Activated CD4-positive, alpha-beta T cell treated with anti-CD3 and anti-CD28 coated beads for 36 hours (primary cell): ENCODE measurements at regions not wholly inside any gene's neighbourhood (a gene's known extent, or its start where the extent isn't known, plus 50 kb on each side); places are given as distances from the start of the nearest gene placed in this dataset.
"Not testable (repeated sequence)": the region's sequence is repeated elsewhere in the genome, so short reads cannot be mapped to it uniquely, and the experiment has no call there.

Experiments used
- ATAC-seq: fragments of 200-7000 bp; cut with Tn5 transposase; one replicate; pipeline ENCODE4 v1.10.0; 2021; ENCODE audit warnings: mild to moderate bottlenecking, moderate library complexity
- CTCF ChIA-PET: fragments of 350-600 bp; sonication (Branson Sonifier 250); formaldehyde crosslinking; loops from one replicate; lab custom pipeline; 2021; ENCODE audit warnings: antibody characterized with exemption; lab: Charles Lee
- POLR2A ChIA-PET: fragments of 350-600 bp; sonication (Branson Sonifier 250); formaldehyde crosslinking; loops from one replicate; lab custom pipeline; 2021; ENCODE audit warnings: antibody characterized with exemption, inconsistent platforms; lab: Charles Lee
- DNase-seq: peaks from one replicate; pipeline ENCODE4 v3.0.0-alpha.2; 2020
- H3K27ac Mint-ChIP-seq: one replicate; pipeline ENCODE4 v1.8.0; 2021; ENCODE audit warnings: mixed read lengths
- H3K27me3 Mint-ChIP-seq: one replicate; pipeline ENCODE4 v1.8.0; 2021; ENCODE audit warnings: mixed read lengths
- H3K36me3 Mint-ChIP-seq: one replicate; pipeline ENCODE4 v1.8.0; 2021; ENCODE audit warnings: low read depth, mixed read lengths
- H3K4me1 Mint-ChIP-seq: one replicate; pipeline ENCODE4 v1.8.0; 2021; ENCODE audit warnings: mixed read lengths
- H3K4me3 Mint-ChIP-seq: one replicate; pipeline ENCODE4 v1.8.0; 2021; ENCODE audit warnings: mild to moderate bottlenecking, moderate library complexity, mixed read lengths
- H3K9me3 Mint-ChIP-seq: one replicate; pipeline ENCODE4 v1.8.0; 2021; ENCODE audit warnings: low read depth, mixed read lengths
- intact Hi-C, 2 experiments: fragments of 100-400 bp; cut with DNase I in 1 of 2; cut with micrococcal nuclease in 1 of 2; formaldehyde crosslinking; loops; one replicate each; pipeline versions ENCODE4 v1.14.2 to v1.15.1; 2022 to 2024; cut with DNase I, micrococcal nuclease

DNA sequence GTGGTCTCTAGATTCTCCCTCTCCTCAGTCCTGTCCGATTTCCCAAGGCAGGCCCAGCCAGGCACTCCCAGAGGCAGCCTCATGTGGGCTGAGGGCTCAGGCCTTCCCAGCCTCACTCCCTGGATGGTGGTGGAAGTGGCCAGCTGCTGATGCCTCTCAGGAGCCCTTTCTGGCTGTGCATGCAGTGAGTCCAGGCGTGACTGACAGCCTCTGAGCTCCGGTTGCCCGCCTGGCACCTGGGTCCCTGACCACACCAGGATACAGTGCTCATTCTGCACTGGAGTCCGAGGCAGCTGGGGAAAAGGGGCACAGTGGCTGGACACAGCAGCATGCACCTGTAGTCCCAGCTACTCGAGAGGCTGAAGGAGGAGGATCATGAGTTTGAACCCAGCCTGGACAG is 132.6 kb downstream of the CUL2 start:
- Mint-ChIP-seq H3K4me3 (no peak overlapping the region), H3K27ac (no peak overlapping the region), H3K9me3 (no peaks in the 10 kb centered on the region), H3K4me1 (no peaks in the 10 kb centered on the region), H3K36me3 (no peaks in the 10 kb centered on the region), H3K27me3 (no peaks in the 10 kb centered on the region)
- ChIA-PET POLR2A (no interaction called here), CTCF (no interaction called here)
- DNase-seq (no peak), ATAC-seq (no peak)
- intact Hi-C loops, result no loop called here

DNA sequence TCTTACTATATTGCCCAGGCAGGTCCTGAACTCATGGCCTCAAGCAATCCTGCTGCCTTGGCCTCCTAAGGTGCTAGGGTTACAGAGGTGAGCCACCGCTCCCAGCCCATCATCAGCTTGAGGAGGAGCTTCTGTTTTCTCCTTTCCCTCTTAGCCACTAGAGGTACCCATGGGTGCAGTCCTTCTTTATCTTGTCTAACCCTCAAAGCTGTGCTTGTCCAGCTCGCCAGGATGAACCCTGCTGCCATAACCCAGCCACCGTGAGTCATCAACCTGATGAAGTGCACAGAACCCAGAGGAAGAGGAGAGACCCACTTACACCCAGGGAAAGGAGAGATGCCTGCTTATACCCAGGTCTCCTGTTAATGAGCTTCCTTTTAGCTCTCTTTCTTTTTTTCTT is 133.4 kb downstream of the CUL2 start:
- DNase-seq, result no peak
- no peak for ATAC-seq
- POLR2A ChIA-PET, result no interaction called here
- Mint-ChIP-seq H3K36me3 (no peaks in the 10 kb centered on the region), H3K27me3 (no peaks in the 10 kb centered on the region), H3K27ac (no peak overlapping the region), H3K4me3 (no peak overlapping the region), H3K9me3 (no peaks in the 10 kb centered on the region), H3K4me1 (peaks cover under 1% of the 10 kb centered on the region)
- intact Hi-C loops, result no loop called here
- CTCF ChIA-PET, result interaction anchor here (0.6 kb wide), 1 partner anchor 284 kb away, joined by 3 read pairs; no protein-coding TSS in a partner anchor

DNA sequence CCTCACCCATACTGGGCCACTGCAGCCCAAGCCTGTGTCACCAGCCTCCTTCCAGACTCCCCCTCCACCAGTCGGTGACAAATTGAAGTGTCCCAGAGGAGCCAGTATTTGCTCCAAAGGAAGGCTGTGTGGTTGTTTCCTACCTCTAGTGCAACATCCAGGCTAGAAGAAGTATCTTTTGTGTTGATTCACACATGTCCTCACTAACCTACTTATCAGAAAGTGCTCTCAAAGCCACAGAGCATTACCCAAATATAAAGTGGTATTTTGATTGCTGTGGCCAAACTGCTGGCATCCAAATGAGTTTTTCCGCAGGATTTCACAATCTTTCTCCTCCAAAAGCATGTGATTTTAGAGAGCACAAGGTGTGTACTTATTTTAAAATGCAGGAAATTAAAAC is 134.8 kb downstream of the CUL2 start:
- no peaks in the 10 kb centered on the region for H3K9me3 Mint-ChIP-seq
- H3K4me3 Mint-ChIP-seq, result no peak overlapping the region
- H3K27ac Mint-ChIP-seq, result no peak overlapping the region
- ChIA-PET CTCF (interaction anchor here (1.4 kb wide), 1 partner anchor 17 kb away, joined by 3 read pairs; no protein-coding TSS in a partner anchor), POLR2A (no interaction called here)
- ATAC-seq (no peak), DNase-seq (no peak)
- intact Hi-C loops, result no loop called here
- H3K4me1 Mint-ChIP-seq, result peaks cover 6% of the 10 kb centered on the region
- no peaks in the 10 kb centered on the region for H3K27me3 Mint-ChIP-seq
- H3K36me3 Mint-ChIP-seq, result no peaks in the 10 kb centered on the region

DNA sequence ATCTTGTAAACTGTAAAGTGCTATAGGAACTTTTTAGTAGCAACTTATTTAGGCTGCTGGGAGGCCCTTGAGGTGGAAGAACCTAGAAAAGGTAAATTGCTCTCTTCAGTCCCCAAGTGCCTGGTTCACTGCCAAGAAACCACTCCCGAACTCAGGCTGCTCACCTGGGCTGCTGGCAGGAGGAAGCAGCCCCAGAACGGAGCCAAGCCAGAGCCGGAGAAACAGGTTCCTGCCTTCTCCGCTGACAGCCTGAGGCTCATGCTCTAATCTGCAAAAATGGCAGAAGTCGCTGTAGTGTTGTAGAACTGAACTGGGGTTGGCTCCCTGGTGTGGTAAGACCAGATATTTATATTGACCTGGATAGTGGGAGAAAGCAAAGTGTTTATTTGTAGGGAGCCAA is 136.0 kb downstream of the CUL2 start:
- no peak overlapping the region for H3K27ac Mint-ChIP-seq

DNA sequence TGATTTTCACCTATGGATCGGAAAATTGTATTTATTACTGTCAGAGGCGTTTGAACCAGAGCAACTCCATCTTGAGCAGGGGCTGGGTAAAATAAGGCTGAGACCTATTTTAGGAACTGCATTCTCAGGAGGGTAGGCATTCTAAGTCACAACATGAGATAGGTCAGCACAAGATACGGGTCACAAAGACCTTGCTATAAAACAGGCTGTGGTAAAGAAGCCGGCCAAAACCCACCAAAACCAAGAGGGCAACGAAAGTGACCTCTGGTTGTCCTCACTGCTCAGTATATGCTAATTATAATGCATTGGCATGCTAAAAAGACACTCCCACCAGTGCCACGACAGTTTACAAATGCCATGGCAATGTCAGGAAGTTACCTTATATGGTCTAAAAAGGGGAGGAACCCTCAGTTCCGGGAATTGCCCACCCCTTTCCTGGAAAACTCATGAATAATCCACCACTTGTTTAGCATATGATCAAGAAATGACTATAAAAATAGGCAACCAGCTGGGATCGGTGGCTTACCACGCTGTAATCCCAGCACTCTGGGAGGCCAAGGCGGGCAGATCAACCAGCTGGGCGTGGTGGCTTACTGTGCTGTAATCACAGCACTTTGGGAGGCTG is 136.3 kb upstream of the PARD3 start:
- H3K27me3 Mint-ChIP-seq, intact Hi-C loops: not testable (repeated sequence)

More for the DNA sequence above, 136.0 kb downstream of the CUL2 start:
- ATAC-seq (no peak), DNase-seq (no peak)
- no peaks in the 10 kb centered on the region for H3K36me3 Mint-ChIP-seq
- no peak overlapping the region for H3K4me3 Mint-ChIP-seq
- H3K9me3 Mint-ChIP-seq, result no peaks in the 10 kb centered on the region
- ChIA-PET CTCF (interaction anchor here (0.6 kb wide), 1 partner anchor 13 kb away, joined by 3 read pairs; no protein-coding TSS in a partner anchor), POLR2A (no interaction called here)
- no peaks in the 10 kb centered on the region for H3K27me3 Mint-ChIP-seq
- intact Hi-C loops, result no loop called here
- peaks cover 6% of the 10 kb centered on the region for H3K4me1 Mint-ChIP-seq

DNA sequence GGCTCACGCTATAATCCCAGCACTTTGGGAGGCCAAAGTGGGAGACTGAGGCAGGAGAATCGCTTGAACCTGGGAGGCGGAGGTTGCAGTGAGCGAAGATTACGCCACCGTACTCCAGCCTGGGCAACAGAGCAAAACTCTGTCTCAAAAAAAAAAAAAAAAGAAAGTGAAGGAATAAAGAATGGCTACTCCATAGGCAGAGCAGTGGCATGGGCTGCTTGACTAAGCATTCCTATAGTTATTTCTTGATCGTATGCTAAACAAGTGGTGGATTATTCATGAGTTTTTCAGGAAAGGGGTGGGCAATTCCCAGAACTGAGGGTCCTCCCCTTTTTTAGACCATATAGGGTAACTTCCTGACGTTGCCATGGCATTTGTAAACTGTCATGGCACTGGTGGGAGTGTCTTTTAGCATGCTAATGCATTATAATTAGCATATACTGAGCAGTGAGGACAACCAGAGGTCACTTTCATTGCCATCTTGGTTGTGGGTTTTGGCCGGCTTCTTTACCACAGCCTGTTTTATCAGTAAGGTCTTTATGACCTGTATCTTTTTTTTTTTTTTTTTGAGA is 130.9 kb upstream of the PARD3 start:
- H3K4me1 Mint-ChIP-seq, POLR2A ChIA-PET, CTCF ChIA-PET, H3K27me3 Mint-ChIP-seq, intact Hi-C loops, H3K27ac Mint-ChIP-seq, ATAC-seq, DNase-seq, H3K36me3 Mint-ChIP-seq, H3K4me3 Mint-ChIP-seq, H3K9me3 Mint-ChIP-seq: not testable (repeated sequence)

More for the DNA sequence above, 136.3 kb upstream of the PARD3 start:
- H3K4me1 Mint-ChIP-seq, POLR2A ChIA-PET, H3K4me3 Mint-ChIP-seq, H3K27ac Mint-ChIP-seq, H3K36me3 Mint-ChIP-seq, H3K9me3 Mint-ChIP-seq: not testable (repeated sequence)
- CTCF ChIA-PET, result interaction anchor here (0.7 kb wide), 1 partner anchor 65 kb away, joined by 3 read pairs; no protein-coding TSS in a partner anchor
- ATAC-seq (peak; percentile 74), DNase-seq (peak; percentile 77)

DNA sequence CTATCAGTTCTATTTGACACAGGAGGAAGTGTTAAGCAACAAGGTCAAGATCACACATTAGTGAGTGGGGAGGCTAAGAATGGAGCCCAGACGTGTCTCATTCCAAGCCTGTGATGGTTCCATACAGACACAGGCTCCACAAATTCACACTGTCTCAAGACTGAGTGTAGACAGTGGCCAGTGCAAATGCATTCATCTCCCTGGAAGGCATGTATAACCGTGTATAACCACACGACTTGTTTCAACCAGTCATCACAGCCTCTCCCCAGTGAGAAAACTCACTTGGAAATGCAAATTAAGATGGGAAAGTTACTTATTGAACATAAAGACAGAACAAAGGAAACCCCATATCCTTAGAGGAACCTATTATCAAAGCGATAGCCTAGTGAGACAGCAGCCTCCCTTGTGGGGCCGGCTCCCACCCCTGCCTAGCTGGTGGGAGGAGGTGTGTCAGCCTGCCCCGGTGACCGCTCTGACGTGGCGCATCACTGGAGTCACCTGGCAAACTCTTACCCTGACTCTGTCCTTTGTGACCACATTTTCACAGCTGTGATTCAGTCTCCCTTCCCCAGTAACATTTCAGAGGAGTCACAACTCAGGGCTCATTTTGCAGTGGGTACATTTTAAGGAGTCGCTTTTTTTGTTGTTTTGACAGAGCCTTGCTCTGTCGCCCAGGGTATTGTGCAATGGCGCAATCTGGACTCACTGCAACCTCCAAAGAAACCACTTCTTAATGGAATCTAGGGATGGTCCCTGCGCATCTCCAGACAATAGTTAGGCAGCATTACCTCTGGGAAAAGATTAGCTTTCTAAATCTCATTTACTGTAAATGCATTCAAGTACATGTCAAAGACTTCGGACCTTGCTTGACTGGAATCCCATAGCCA is 126.6 kb upstream of the PARD3 start:
- intact Hi-C loops, result no loop called here
- Mint-ChIP-seq H3K27me3 (peaks cover 3% of the 10 kb centered on the region), H3K27ac (no peak overlapping the region), H3K36me3 (no peaks in the 10 kb centered on the region), H3K4me1 (no peaks in the 10 kb centered on the region), H3K4me3 (no peak overlapping the region), H3K9me3 (no peaks in the 10 kb centered on the region)
- no peak for ATAC-seq
- POLR2A ChIA-PET, result no interaction called here
- DNase-seq, result no peak
- CTCF ChIA-PET, result interaction anchor here (1.2 kb wide), 1 partner anchor 8 kb away, joined by 6 read pairs; no protein-coding TSS in a partner anchor

DNA sequence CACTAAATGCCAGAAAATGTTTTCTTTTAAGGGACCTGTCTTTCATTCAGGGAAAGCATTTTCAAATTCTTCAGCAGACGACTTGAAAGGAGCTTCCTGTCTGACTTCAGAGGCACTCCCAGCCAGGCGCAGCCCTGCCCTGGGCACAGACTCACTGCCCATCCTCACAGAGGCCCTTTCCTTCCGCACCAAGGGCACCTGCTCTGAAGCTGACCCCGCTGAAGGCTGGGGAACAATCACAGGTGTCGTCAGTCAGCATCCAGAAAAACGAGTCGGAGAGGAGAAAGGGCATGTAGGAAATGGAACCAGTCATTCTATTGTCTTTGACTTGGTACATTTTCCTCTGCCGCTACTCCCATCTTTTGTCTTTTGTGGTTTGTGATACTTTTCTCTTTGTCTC is 125.3 kb upstream of the PARD3 start:
- ATAC-seq (no peak), DNase-seq (no peak)
- Mint-ChIP-seq H3K4me1 (no peaks in the 10 kb centered on the region), H3K4me3 (no peak overlapping the region), H3K27me3 (peaks cover 2% of the 10 kb centered on the region), H3K9me3 (no peaks in the 10 kb centered on the region), H3K36me3 (no peaks in the 10 kb centered on the region), H3K27ac (no peak overlapping the region)
- intact Hi-C loops, result no loop called here
- ChIA-PET POLR2A (no interaction called here), CTCF (interaction anchor here (0.6 kb wide), 1 partner anchor 11 kb away, joined by 5 read pairs; no protein-coding TSS in a partner anchor)

DNA sequence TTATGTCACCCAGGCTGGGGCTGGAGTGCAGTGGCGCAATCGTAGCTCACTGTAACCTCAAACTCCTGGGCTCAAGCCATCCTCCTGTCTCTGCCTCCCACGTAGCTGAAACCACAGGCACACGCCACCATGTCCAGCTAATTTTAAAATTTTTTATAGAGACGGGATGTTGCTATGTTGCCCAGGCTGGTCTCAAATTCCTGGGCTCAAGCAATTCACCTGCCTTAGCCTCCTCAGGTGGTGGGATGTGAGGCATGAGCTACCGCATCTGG is 123.2 kb upstream of the PARD3 start:
- Mint-ChIP-seq H3K36me3 (no peaks in the 10 kb centered on the region), H3K9me3 (no peaks in the 10 kb centered on the region), H3K27me3 (peaks cover 2% of the 10 kb centered on the region), H3K27ac (no peak overlapping the region), H3K4me1 (no peaks in the 10 kb centered on the region), H3K4me3 (no peak overlapping the region)
- no peak for DNase-seq
- ChIA-PET CTCF (interaction anchor here (0.7 to 1.7 kb wide), 3 partner anchors 15 to 109 kb away, joined by 3 read pairs; no protein-coding TSS in a partner anchor), POLR2A (no interaction called here)
- intact Hi-C loops, result no loop called here
- no peak for ATAC-seq

DNA sequence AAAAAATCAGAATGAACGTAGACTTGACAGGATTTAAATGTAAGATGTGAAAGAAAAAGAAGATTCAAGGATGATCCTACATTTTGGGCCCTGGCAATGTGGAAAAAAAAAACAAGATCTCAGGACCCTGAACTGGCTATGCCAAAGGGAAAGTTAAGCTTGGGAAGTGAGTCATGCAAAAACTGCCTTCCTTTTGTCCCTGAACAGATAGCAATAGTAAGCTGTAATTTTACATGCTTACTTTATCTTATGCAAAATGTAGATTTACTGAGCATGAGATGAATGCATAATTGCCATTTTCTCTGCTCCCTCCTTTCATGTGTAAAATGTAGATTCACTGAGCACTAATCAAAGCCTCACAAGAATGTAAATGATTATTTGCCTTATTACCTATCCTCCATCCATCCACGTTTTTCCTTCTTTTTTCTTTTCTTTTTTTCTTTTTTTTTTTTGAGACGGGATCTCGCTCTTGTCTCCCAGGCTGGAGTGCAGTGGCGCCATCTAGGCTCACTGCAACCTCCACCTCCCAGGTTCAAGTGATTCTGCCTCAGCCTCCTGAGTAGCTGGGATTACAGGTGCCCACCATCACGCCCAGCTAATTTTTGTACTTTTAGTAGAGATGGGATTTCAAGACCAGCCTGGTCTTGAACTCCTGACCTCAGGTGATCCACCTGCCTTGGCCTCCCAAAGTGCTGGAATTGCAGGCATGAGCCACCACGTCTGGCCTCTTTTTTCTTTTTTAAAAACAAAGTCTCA is 122.7 kb upstream of the PARD3 start:
- H3K27ac Mint-ChIP-seq, DNase-seq, H3K36me3 Mint-ChIP-seq, H3K4me1 Mint-ChIP-seq, H3K4me3 Mint-ChIP-seq, POLR2A ChIA-PET, H3K9me3 Mint-ChIP-seq, ATAC-seq, intact Hi-C loops, H3K27me3 Mint-ChIP-seq: not testable (repeated sequence)
- CTCF ChIA-PET, result interaction anchor here (0.7 to 1.7 kb wide), 4 partner anchors 15 to 145 kb away, joined by 3 to 4 read pairs (median 3); no protein-coding TSS in a partner anchor

DNA sequence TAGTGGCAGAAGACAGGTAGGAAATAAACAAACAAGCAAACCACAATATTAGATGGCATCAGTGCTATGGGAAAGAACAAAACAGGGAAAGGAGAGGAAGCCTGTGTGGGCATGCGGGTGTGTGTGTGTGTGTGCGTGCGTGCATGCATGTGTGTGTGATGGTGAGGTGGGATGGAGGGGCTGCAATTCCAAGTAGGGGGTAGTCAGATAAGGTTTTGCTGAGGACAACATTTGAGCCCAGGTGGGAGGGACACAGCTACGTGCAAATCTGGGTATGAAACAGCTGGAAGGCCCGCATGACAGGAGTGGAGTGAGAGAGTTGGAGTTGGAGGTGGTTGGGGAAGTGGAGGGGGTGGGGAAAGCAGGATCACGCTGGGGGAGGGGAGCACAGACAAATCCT is 121.0 kb upstream of the PARD3 start:
- Mint-ChIP-seq H3K9me3 (no peaks in the 10 kb centered on the region), H3K27me3 (peaks cover 2% of the 10 kb centered on the region), H3K36me3 (no peaks in the 10 kb centered on the region), H3K27ac (no peak overlapping the region), H3K4me3 (no peak overlapping the region), H3K4me1 (no peaks in the 10 kb centered on the region)
- POLR2A ChIA-PET, result no interaction called here
- intact Hi-C loops, result no loop called here
- ATAC-seq, result no peak
- CTCF ChIA-PET, result no interaction called here
- DNase-seq, result no peak
